ENCODE measurements at regions not wholly inside any gene's neighbourhood (a gene's known extent, or its start where the extent isn't known, plus 50 kb on each side); places are given as distances from the start of the nearest gene placed in this dataset.

DNA sequence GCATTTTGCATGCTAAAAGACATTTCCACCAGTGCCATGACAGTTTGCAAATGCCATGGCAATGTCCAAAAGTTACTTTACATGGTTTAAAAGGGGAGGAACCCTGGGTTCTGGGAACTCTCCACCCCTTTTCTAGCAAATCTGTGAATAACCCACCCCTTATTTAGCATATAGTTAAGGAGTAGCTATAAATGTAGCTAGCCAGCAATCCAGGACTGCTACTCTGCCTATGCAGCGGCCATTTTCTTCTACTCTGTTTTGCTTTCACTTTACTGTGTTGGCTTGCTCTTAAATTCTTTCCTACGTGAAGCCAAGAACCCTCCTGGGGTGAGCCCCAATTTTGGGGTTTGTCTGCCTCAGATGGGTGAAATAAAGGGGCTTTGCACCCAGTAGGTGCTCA, 141.0 kb downstream of the PTPN11 start:
- TF ChIP-seq POLR2A (IDR thresholded peaks at IDR 0.05), result no peak
- TF ChIP-seq, protein P1, sequence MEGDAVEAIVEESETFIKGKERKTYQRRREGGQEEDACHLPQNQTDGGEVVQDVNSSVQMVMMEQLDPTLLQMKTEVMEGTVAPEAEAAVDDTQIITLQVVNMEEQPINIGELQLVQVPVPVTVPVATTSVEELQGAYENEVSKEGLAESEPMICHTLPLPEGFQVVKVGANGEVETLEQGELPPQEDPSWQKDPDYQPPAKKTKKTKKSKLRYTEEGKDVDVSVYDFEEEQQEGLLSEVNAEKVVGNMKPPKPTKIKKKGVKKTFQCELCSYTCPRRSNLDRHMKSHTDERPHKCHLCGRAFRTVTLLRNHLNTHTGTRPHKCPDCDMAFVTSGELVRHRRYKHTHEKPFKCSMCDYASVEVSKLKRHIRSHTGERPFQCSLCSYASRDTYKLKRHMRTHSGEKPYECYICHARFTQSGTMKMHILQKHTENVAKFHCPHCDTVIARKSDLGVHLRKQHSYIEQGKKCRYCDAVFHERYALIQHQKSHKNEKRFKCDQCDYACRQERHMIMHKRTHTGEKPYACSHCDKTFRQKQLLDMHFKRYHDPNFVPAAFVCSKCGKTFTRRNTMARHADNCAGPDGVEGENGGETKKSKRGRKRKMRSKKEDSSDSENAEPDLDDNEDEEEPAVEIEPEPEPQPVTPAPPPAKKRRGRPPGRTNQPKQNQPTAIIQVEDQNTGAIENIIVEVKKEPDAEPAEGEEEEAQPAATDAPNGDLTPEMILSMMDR (IDR thresholded peaks at IDR 0.05), result no peak
